ENCODE measurements at regions not wholly inside any gene's neighbourhood (a gene's known extent, or its start where the extent isn't known, plus 50 kb on each side); places are given as distances from the start of the nearest gene placed in this dataset.
"Not testable (repeated sequence)": the region's sequence is repeated elsewhere in the genome, so short reads cannot be mapped to it uniquely, and the experiment has no call there.

- no peaks in the 10 kb centered on the region for H3K9me3 Mint-ChIP-seq (ENCODE audit: low read depth)
These were observed 84.4 kb upstream of the CD28 start for GRCh38 chr2:203621981-203622515.

GRCh38 chr2:203623096-203623495, 83.3 kb upstream of the CD28 start:
- no peaks in the 10 kb centered on the region for H3K27me3 Mint-ChIP-seq
- no peaks in the 10 kb centered on the region for H3K9me3 Mint-ChIP-seq (ENCODE audit: low read depth)
- H3K4me1 Mint-ChIP-seq (ENCODE audit: low read depth): peaks cover 10% of the 10 kb centered on the region
- no peak overlapping the region for H3K4me3 Mint-ChIP-seq
- no peaks in the 10 kb centered on the region for H3K36me3 Mint-ChIP-seq
- no peak overlapping the region for H3K27ac Mint-ChIP-seq

More at GRCh38 chr2:203621981-203622515, 84.4 kb upstream of the CD28 start:
- peaks cover 10% of the 10 kb centered on the region for H3K4me1 Mint-ChIP-seq (ENCODE audit: low read depth)
- no peaks in the 10 kb centered on the region for H3K36me3 Mint-ChIP-seq
- H3K4me3 Mint-ChIP-seq: no peak overlapping the region
- no peaks in the 10 kb centered on the region for H3K27me3 Mint-ChIP-seq
- H3K27ac Mint-ChIP-seq: no peak overlapping the region

DNA sequence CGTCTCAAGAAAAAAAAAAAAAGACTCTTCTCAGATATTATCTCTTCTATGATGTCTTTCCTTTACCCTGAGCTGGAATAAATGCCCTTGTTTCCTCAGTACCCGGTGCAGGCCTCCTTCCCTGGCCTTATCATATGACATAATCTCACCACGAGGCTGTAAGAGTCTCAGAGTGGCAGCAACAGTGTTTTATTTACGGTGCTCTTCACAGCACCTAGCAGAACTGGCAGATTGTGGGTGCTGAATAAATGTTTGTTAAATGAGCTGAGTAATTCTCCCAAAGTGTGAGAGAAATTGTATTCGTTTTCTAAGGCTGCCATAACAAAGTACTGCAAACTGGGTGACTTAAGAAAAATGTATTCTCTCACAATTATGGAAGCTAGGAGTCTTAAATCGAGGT, 82.8 kb upstream of the CD28 start:
- Mint-ChIP-seq H3K27ac (peak overlapping the region; percentile 51), H3K4me1 (ENCODE audit: low read depth) (peaks cover 10% of the 10 kb centered on the region), H3K9me3 (ENCODE audit: low read depth) (no peaks in the 10 kb centered on the region), H3K36me3 (no peaks in the 10 kb centered on the region), H3K4me3 (no peak overlapping the region), H3K27me3 (no peaks in the 10 kb centered on the region)

GRCh38 chr2:203625701-203626100, 80.7 kb upstream of the CD28 start:
- Mint-ChIP-seq H3K27ac (no peak overlapping the region), H3K4me1 (ENCODE audit: low read depth) (peaks cover 14% of the 10 kb centered on the region), H3K36me3 (no peaks in the 10 kb centered on the region), H3K9me3 (ENCODE audit: low read depth) (no peaks in the 10 kb centered on the region), H3K27me3 (no peaks in the 10 kb centered on the region), H3K4me3 (no peak overlapping the region)

DNA sequence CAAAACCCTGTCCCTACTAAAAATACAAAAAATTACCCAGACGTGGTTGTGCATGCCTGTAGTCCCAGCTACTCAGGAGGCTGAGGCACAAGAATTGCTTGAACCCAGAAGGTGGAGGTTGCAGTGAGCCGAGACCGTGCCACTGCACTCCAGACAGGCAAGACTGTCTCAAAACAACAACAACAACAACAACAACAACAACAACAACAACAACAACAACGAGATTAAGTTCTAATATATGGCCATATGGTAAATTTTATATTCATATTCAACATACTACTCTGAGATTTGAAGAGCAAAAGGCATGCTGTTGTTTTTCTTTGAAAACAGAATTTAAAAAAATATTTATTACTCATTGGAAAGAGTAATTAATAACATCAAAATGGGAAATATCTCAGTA, 80.2 kb upstream of the CD28 start:
- H3K36me3 Mint-ChIP-seq; H3K9me3 Mint-ChIP-seq (ENCODE audit: low read depth); H3K27ac Mint-ChIP-seq; H3K4me3 Mint-ChIP-seq; H3K27me3 Mint-ChIP-seq: not testable (repeated sequence)
- peaks cover 14% of the 10 kb centered on the region for H3K4me1 Mint-ChIP-seq (ENCODE audit: low read depth)

DNA sequence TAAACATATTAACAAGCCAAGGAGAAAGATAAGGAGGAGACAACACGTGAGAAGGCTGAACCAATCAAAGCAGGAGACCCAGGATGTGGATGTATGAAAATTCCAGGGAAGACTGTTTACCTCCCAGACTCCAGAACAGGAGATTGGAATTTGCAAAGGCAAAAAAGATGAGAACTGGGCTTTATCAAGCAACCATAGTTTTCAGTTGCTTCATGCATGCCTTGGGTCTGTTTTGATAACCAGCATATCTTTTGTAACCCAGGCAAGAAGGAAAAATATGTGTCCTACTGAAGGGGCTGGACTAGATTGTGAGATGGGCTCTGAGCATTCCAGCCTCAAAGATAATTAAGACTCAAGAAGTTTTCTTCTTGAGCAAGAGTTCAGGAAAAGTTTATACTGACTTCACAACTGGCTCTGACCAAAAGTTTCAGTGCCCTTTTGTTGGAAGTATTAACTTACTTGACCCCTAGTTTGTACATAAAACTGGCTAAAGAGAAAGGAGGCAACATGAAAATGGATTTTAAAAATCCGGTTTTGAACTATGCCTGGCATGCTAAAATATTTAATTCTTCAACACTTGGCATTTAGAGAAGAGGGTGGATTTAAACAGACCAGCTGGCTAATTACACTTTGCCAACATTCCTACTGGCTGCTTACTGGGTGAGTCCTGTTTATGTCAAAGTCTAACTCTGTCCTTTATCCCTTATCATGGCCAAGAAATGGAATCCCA, 79.3 kb upstream of the CD28 start:
- Mint-ChIP-seq H3K27ac (no peak overlapping the region), H3K36me3 (no peaks in the 10 kb centered on the region), H3K4me3 (no peak overlapping the region), H3K9me3 (ENCODE audit: low read depth) (no peaks in the 10 kb centered on the region), H3K4me1 (ENCODE audit: low read depth) (peaks cover 14% of the 10 kb centered on the region), H3K27me3 (no peaks in the 10 kb centered on the region)

DNA sequence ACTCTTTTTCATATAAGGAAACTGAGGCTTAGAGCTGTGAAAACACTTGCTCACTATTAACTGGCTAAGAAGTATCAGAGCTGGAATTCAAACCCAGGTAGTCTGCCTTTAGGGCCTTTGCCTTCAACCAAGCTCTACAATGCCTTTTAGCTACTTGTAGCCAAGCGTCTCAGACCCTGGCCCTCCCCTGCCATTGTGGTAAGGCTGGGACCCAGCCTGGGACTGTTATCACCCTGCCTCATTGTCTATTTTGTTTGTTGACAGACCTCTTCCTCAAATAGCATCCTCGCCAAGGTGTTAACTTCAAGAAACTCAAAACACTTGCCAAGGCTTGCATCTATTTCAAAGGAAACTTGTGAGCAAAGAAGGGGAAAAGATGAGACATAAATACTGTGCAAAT, 76.7 kb upstream of the CD28 start:
- Mint-ChIP-seq H3K4me3 (no peak overlapping the region), H3K27ac (no peak overlapping the region), H3K9me3 (ENCODE audit: low read depth) (no peaks in the 10 kb centered on the region), H3K36me3 (no peaks in the 10 kb centered on the region), H3K27me3 (no peaks in the 10 kb centered on the region), H3K4me1 (ENCODE audit: low read depth) (peaks cover 4% of the 10 kb centered on the region)

- no peaks in the 10 kb centered on the region for H3K27me3 Mint-ChIP-seq
- H3K4me1 Mint-ChIP-seq (ENCODE audit: low read depth): peaks cover 4% of the 10 kb centered on the region
- H3K27ac Mint-ChIP-seq: no peak overlapping the region
- no peaks in the 10 kb centered on the region for H3K36me3 Mint-ChIP-seq
- no peaks in the 10 kb centered on the region for H3K9me3 Mint-ChIP-seq (ENCODE audit: low read depth)
- H3K4me3 Mint-ChIP-seq: no peak overlapping the region
These were observed 75.2 kb upstream of the CD28 start for GRCh38 chr2:203631068-203631757.

DNA sequence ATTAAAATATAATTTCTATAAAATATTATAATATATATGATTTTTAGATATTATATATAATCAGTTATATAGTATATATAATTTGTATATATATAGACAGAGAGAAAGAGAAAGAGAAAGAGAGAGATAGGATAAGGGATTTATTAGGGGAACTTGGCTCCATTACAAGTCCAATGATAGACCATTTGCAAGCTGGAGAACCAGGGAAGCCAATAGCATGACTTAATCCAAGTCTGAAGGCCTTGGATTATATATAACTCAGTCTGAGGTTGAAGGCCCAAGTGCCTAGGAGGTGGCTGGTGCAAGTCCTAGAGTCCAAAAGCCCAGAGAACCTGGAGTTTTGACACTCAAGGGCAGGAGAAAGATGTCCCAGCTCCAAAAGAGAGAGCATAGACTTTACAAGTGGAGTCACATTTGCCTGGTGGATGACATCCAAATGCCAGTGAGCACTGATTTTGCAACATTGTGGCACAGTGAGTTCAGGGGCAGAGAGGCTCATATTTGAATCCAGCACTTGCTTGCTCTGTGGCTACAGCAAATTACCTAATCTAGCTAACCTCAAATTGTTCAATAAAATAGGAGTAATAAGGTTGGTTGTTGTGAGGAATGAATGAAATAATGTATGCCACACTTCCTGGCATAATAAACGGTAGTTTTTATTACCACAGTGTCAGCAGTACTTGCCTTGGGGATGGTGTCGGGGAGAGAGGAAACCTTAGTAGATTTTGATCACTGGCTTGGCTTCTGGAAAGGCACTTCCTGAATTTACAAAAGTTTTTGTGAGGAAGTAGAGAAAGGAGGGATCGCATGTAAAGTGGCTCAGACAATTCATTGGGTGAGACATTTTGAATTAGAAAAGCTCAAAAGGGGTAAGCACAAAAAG, 69.6 kb upstream of the CD28 start:
- Mint-ChIP-seq H3K4me1 (ENCODE audit: low read depth) (peaks cover 26% of the 10 kb centered on the region), H3K4me3 (no peak overlapping the region), H3K27ac (peak overlapping the region; percentile 36), H3K27me3 (no peaks in the 10 kb centered on the region), H3K9me3 (ENCODE audit: low read depth) (no peaks in the 10 kb centered on the region), H3K36me3 (no peaks in the 10 kb centered on the region)

- H3K4me3 Mint-ChIP-seq: peak overlapping the region; percentile 18
- H3K27ac Mint-ChIP-seq: peak overlapping the region; percentile 36
- no peaks in the 10 kb centered on the region for H3K36me3 Mint-ChIP-seq
- peaks cover 26% of the 10 kb centered on the region for H3K4me1 Mint-ChIP-seq (ENCODE audit: low read depth)
- H3K9me3 Mint-ChIP-seq (ENCODE audit: low read depth): no peaks in the 10 kb centered on the region
- no peaks in the 10 kb centered on the region for H3K27me3 Mint-ChIP-seq
These were observed 68.8 kb upstream of the CD28 start for GRCh38 chr2:203637471-203638167.

- H3K4me3 Mint-ChIP-seq; H3K9me3 Mint-ChIP-seq (ENCODE audit: low read depth); H3K36me3 Mint-ChIP-seq; H3K27me3 Mint-ChIP-seq; H3K27ac Mint-ChIP-seq: not testable (repeated sequence)
- H3K4me1 Mint-ChIP-seq (ENCODE audit: low read depth): peaks cover 22% of the 10 kb centered on the region
These were observed 64.6 kb upstream of the CD28 start for GRCh38 chr2:203641865-203642264.

GRCh38 chr2:203642841-203643240, 63.6 kb upstream of the CD28 start:
- H3K4me1 Mint-ChIP-seq (ENCODE audit: low read depth): peaks cover 13% of the 10 kb centered on the region
- H3K27ac Mint-ChIP-seq; H3K9me3 Mint-ChIP-seq (ENCODE audit: low read depth); H3K4me3 Mint-ChIP-seq; H3K36me3 Mint-ChIP-seq; H3K27me3 Mint-ChIP-seq: not testable (repeated sequence)

GRCh38 chr2:203645831-203646230, 60.6 kb upstream of the CD28 start:
- Mint-ChIP-seq H3K27ac (no peak overlapping the region), H3K27me3 (no peaks in the 10 kb centered on the region), H3K4me3 (no peak overlapping the region), H3K36me3 (no peaks in the 10 kb centered on the region), H3K4me1 (ENCODE audit: low read depth) (peaks cover 12% of the 10 kb centered on the region), H3K9me3 (ENCODE audit: low read depth) (no peaks in the 10 kb centered on the region)

DNA sequence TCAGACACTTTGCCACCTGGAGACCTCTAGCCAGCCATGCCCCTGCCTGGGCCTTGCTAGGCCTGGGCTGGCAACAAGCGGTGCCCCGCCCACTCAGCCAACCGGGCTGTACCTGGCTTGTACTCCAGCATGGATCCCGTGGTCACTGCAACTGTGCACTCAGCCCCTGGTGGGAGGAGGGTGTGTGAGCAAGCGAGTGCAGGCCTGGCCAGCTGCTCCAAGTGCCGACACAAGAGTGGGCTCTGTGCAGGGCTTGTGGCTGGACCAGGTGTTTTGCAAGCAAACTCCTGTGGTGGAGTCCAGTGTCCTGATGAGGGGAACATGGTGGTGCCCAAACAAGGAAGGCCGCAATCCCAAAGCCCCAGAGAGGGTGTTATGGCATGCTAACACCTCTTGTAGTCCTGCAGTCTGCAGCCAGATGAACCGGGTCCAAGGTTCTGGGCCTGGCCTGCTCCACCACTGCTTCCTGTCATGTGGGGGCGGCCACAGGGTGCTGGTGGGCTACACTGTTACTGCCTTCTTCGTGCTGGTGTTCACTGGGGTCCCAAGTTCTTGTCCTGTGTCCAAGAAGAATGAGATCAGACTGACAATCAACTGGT, 60.1 kb upstream of the CD28 start:
- Mint-ChIP-seq H3K27me3 (no peaks in the 10 kb centered on the region), H3K36me3 (no peaks in the 10 kb centered on the region), H3K27ac (no peak overlapping the region), H3K4me3 (no peak overlapping the region), H3K9me3 (ENCODE audit: low read depth) (no peaks in the 10 kb centered on the region), H3K4me1 (ENCODE audit: low read depth) (peaks cover 14% of the 10 kb centered on the region)
